Upper lobe of right lung (tissue), 1 donor: ENCODE measurements at regions not wholly inside any gene's neighbourhood (a gene's known extent, or its start where the extent isn't known, plus 50 kb on each side); places are given as distances from the start of the nearest gene placed in this dataset.

ENCODE experiments used
- ATAC-seq: fragments of 200-7000 bp; cut with Tn5 transposase; one replicate; pipeline ENCODE4 v1.9.1; 2020; ENCODE audit warnings: mild to moderate bottlenecking, moderate library complexity
- DNase-seq: peaks from one replicate; pipeline ENCODE4 v3.0.0-alpha.2; 2020
- H3K27ac ChIP-seq: fragments of 200-600 bp; one replicate; pipeline ENCODE4 v1.8.0; 2022
- H3K27me3 ChIP-seq: fragments of 200-600 bp; one replicate; pipeline ENCODE4 v1.8.0; 2022; ENCODE audit warnings: mild to moderate bottlenecking
- H3K36me3 ChIP-seq: fragments of 200-600 bp; one replicate; pipeline ENCODE4 v1.8.0; 2022
- H3K4me1 ChIP-seq: fragments of 200-600 bp; one replicate; pipeline ENCODE4 v1.8.0; 2022
- H3K4me3 ChIP-seq: fragments of 200-600 bp; one replicate; pipeline ENCODE4 v1.8.0; 2022; ENCODE audit warnings: mild to moderate bottlenecking
- H3K9me3 ChIP-seq: fragments of 200-600 bp; one replicate; pipeline ENCODE4 v1.8.0; 2022
- intact Hi-C: fragments of 100-400 bp; cut with DNase I; formaldehyde crosslinking; loops from one replicate; pipeline ENCODE4 v1.11.0; 2022
- TF ChIP-seq, protein P1 (sequence below): fragments of 200-600 bp; IDR thresholded peaks from one replicate; pipeline ENCODE4 v1.8.0; 2022; ENCODE audit warnings: antibody characterized with exemption
- donor health status: DM: no; HTN: yes; CAD: no; lungs with severe emphysema.

DNA sequence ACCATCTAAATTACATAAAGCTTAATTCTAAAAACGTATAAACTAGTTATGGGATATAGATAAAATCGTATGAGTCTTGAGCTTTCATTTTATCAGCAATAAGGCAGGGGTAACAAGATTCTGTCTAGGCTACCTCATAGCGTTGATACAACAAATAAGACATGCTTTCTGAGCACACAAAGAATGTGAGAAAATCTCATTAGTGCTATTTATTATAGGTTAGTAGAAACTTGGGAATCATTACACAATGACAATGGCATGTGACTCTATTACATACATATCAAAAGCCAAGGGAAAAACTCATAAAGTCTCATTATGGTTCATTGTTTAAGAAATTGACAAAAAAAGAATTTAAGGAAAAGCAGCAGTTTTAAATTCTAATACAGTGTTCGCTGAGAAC, 448.6 kb downstream of the PLK2 start:
- Histone ChIP-seq H3K4me3 (no peak overlapping the region), H3K27me3 (no peaks in the 10 kb centered on the region), H3K36me3 (no peaks in the 10 kb centered on the region), H3K9me3 (no peaks in the 10 kb centered on the region), H3K4me1 (no peaks in the 10 kb centered on the region), H3K27ac (no peak overlapping the region)
- TF ChIP-seq, protein P1, sequence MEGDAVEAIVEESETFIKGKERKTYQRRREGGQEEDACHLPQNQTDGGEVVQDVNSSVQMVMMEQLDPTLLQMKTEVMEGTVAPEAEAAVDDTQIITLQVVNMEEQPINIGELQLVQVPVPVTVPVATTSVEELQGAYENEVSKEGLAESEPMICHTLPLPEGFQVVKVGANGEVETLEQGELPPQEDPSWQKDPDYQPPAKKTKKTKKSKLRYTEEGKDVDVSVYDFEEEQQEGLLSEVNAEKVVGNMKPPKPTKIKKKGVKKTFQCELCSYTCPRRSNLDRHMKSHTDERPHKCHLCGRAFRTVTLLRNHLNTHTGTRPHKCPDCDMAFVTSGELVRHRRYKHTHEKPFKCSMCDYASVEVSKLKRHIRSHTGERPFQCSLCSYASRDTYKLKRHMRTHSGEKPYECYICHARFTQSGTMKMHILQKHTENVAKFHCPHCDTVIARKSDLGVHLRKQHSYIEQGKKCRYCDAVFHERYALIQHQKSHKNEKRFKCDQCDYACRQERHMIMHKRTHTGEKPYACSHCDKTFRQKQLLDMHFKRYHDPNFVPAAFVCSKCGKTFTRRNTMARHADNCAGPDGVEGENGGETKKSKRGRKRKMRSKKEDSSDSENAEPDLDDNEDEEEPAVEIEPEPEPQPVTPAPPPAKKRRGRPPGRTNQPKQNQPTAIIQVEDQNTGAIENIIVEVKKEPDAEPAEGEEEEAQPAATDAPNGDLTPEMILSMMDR: no peak
- no peak for ATAC-seq
- intact Hi-C loops: no loop called here
- DNase-seq: no peak

DNA sequence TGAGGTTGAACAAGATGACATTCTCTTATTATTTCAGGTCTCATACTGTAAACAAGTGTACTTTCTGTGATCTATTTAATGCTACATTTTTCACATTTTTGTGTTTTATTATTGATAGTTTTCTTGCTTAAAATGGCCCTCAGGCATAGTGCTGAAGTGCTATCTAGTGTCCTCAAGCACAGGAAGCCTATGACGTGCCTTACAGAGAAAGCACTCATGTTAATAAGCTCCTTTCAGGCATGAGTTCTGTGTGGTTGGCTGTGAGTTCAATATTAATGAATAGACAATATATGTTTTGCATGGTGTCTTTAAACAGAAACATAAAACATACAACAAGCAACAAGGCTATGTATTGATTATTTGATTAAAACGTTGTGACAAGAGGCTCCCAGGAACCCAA, 450.1 kb downstream of the PLK2 start:
- intact Hi-C loops: no loop called here
- no peaks in the 10 kb centered on the region for H3K27me3 ChIP-seq
- H3K9me3 ChIP-seq: no peaks in the 10 kb centered on the region
- DNase-seq (no peak), ATAC-seq (no peak)
- TF ChIP-seq, protein P1: no peak
- H3K27ac ChIP-seq: no peak overlapping the region
- H3K4me1 ChIP-seq: no peaks in the 10 kb centered on the region
- H3K4me3 ChIP-seq: no peak overlapping the region
- H3K36me3 ChIP-seq: no peaks in the 10 kb centered on the region

DNA sequence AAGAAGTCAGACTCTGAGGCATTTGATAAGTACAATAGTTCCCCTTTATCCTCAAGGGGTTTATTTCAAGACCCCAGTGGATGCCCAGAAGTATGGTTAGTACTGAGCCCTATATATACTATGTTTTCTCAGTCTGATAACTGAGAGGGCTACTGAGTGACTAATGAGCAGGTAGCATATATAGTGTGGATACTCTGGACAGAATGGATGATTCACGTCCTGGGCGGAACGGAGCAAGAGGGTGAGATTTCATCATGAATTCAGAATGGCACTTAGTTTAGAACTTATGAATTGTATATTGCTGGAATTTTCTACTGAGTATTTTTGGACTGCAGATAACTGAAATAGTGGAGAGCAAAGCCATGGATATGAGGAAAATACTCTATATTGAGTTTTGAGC, 457.6 kb downstream of the PLK2 start:
- no peak overlapping the region for H3K27ac ChIP-seq
- ATAC-seq (no peak), DNase-seq (no peak)
- H3K36me3 ChIP-seq: no peaks in the 10 kb centered on the region
- TF ChIP-seq, protein P1: no peak
- intact Hi-C loops: no loop called here
- H3K4me3 ChIP-seq: no peak overlapping the region
- H3K4me1 ChIP-seq: no peaks in the 10 kb centered on the region
- no peaks in the 10 kb centered on the region for H3K27me3 ChIP-seq
- H3K9me3 ChIP-seq: no peaks in the 10 kb centered on the region

GRCh38 chr5:57993866-57994265, 466.0 kb downstream of the PLK2 start:
- H3K4me3 ChIP-seq: no peak overlapping the region
- DNase-seq (no peak), ATAC-seq (no peak)
- TF ChIP-seq, protein P1: no peak
- H3K27ac ChIP-seq: no peak overlapping the region
- no peaks in the 10 kb centered on the region for H3K36me3 ChIP-seq
- no peaks in the 10 kb centered on the region for H3K27me3 ChIP-seq
- no peaks in the 10 kb centered on the region for H3K9me3 ChIP-seq
- H3K4me1 ChIP-seq: no peaks in the 10 kb centered on the region
- intact Hi-C loops: no loop called here

DNA sequence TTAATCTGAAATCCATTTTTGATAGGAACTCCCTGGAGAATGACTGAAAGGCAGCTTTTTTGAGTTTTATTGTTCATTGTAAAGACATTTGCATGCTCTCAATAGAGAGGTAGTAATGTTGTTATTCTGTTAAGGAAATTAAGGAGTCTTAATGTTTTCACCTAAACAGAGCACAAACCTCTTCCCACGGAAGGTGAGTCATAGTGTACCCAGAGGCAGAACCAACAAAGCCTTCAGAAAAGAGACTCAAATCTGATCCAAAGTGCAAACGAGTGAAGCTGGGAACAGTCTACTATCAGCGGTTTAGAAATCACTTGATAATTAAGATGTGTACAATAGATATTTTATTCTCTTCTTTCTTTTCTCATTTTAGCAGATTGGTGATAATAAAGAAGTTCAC, 470.5 kb downstream of the PLK2 start:
- no peaks in the 10 kb centered on the region for H3K4me1 ChIP-seq
- no peak for DNase-seq
- TF ChIP-seq, protein P1: no peak
- intact Hi-C loops: no loop called here
- ATAC-seq: no peak
- H3K27me3 ChIP-seq: no peaks in the 10 kb centered on the region
- H3K27ac ChIP-seq: no peak overlapping the region
- H3K36me3 ChIP-seq: no peaks in the 10 kb centered on the region
- no peaks in the 10 kb centered on the region for H3K9me3 ChIP-seq
- no peak overlapping the region for H3K4me3 ChIP-seq

DNA sequence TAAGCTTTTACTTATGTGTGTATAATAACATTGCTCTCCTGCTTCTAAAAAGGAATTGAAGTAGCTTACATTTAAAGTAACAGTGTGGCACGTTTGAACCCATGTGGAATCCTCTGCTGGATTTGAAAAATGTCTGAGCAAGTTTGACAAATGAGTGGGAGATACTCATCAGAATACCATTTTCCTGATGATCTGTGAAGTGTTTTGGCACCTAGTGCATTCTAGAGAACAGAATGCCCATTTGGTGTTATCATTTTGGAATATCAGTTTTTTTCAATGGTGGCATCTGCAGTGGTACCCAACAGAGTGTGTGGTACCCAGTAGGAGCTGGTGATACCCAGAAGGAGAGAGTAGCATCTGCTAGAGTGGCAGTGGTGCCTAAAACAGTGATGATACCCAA, 471.1 kb downstream of the PLK2 start:
- H3K27me3 ChIP-seq: no peaks in the 10 kb centered on the region
- ATAC-seq (no peak), DNase-seq (no peak)
- no peaks in the 10 kb centered on the region for H3K9me3 ChIP-seq
- no peaks in the 10 kb centered on the region for H3K4me1 ChIP-seq
- H3K36me3 ChIP-seq: no peaks in the 10 kb centered on the region
- intact Hi-C loops: no loop called here
- H3K4me3 ChIP-seq: no peak overlapping the region
- no peak overlapping the region for H3K27ac ChIP-seq
- TF ChIP-seq, protein P1: no peak
